Peyer's patch (tissue), 4 donors: ENCODE measurements at regions not wholly inside any gene's neighbourhood (a gene's known extent, or its start where the extent isn't known, plus 50 kb on each side); places are given as distances from the start of the nearest gene placed in this dataset.

ENCODE experiments used
- DNase-seq, 3 donors: peaks; one replicate each; pipeline ENCODE4 v3.0.0-alpha.2; 2017 to 2019
- H3K27ac ChIP-seq, 4 donors: fragments of 200-600 bp; sonication (generic); one replicate each; pipeline ENCODE4 v1.5.1; 2016 to 2019
- H3K27me3 ChIP-seq, 2 donors: fragments of 200-600 bp; sonication (generic); one replicate each; pipeline ENCODE4 v1.5.1; 2019
- H3K36me3 ChIP-seq, 3 donors: fragments of 200-600 bp; sonication (generic); one replicate each; pipeline ENCODE4 v1.5.1; 2016 to 2019
- H3K4me1 ChIP-seq, 4 donors: fragments of 200-600 bp; sonication (generic); one replicate each; pipeline ENCODE4 v1.5.1; 2016 to 2019
- H3K4me3 ChIP-seq, 4 donors: fragments of 200-600 bp; sonication (generic); 1 replicate in 3 of 4; 2 replicates in 1 of 4; pipeline ENCODE4 v1.5.1; 2016 to 2019; ENCODE audit warnings: mild to moderate bottlenecking in 1 of 4
- H3K9me3 ChIP-seq, 4 donors: fragments of 200-600 bp; sonication (generic); one replicate each; pipeline ENCODE4 v1.5.1; 2016 to 2019; ENCODE audit warnings: mild to moderate bottlenecking in 1 of 4
- POLR2A ChIP-seq, 2 donors: fragments of 450-650 bp; IDR thresholded peaks; one replicate each; pipeline ENCODE4 v1.5.1; 2017; ENCODE audit warnings: antibody characterized with exemption in 2 of 2, mild to moderate bottlenecking in 2 of 2, moderate library complexity in 2 of 2
- TF ChIP-seq, protein P1 (sequence below), 6 experiments: fragments of 450-650 bp in 4 of 6; fragments of 200-600 bp in 2 of 6; sonication (generic) in 1 of 6; IDR thresholded peaks; one replicate each; pipeline ENCODE4 v1.5.1; 2017 to 2019; ENCODE audit warnings: antibody characterized with exemption in 6 of 6, mild to moderate bottlenecking in 3 of 6, moderate library complexity in 1 of 6

DNA sequence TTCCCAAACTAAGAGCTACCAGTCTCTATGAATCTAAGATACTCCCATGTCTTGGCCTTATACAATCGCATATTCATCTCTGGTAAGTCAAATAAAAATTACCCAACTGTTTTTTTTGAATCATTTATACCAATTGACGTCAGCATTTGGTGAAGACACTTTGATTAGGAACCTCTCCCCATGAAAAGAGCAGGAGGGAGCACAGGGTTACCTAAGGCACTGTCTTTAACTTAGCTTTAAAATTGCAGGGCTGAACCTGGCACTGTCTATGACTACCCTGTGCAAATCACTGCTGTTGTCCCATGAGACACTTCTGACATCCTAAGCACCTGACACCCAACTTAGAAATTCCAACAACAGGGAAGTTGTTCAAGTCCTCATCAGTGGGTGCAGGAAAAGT, 586.4 kb downstream of the MAT2B start:
- Histone ChIP-seq H3K4me3 (no peak overlapping the region), H3K27ac (no peak overlapping the region), H3K4me1 (no peaks in the 10 kb centered on the region), H3K9me3 (no peaks in the 10 kb centered on the region), H3K36me3 (no peaks in the 10 kb centered on the region), H3K27me3 (no peaks in the 10 kb centered on the region)
- DNase-seq = no peak
- TF ChIP-seq, protein P1, sequence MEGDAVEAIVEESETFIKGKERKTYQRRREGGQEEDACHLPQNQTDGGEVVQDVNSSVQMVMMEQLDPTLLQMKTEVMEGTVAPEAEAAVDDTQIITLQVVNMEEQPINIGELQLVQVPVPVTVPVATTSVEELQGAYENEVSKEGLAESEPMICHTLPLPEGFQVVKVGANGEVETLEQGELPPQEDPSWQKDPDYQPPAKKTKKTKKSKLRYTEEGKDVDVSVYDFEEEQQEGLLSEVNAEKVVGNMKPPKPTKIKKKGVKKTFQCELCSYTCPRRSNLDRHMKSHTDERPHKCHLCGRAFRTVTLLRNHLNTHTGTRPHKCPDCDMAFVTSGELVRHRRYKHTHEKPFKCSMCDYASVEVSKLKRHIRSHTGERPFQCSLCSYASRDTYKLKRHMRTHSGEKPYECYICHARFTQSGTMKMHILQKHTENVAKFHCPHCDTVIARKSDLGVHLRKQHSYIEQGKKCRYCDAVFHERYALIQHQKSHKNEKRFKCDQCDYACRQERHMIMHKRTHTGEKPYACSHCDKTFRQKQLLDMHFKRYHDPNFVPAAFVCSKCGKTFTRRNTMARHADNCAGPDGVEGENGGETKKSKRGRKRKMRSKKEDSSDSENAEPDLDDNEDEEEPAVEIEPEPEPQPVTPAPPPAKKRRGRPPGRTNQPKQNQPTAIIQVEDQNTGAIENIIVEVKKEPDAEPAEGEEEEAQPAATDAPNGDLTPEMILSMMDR (IDR thresholded peaks at IDR 0.05) = no peak
- no peak for TF ChIP-seq POLR2A (IDR thresholded peaks at IDR 0.05)

DNA sequence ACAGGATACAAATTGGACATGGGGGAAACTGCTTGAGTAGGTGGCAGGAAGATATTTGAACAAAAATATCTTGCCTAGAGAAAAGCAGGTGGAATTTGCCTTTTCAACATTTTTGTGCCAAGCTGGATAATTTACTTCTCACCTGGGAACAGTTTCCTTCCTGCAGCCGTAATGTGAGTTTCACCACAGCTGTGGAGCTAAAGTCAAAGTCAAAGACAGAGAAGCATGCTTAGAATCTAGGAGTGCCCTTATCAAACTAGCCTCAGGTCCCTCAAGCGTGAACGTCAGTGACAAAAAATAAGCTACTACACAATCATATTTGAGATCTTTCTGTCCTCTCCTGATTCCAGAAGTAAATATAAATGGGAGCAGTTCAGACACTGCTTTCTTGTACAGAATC, 588.9 kb downstream of the MAT2B start:
- no peak overlapping the region for H3K27ac ChIP-seq
- no peak for DNase-seq
- H3K9me3 ChIP-seq = no peaks in the 10 kb centered on the region
- no peaks in the 10 kb centered on the region for H3K4me1 ChIP-seq
- no peaks in the 10 kb centered on the region for H3K27me3 ChIP-seq
- H3K4me3 ChIP-seq = no peak overlapping the region
- no peaks in the 10 kb centered on the region for H3K36me3 ChIP-seq
- TF ChIP-seq POLR2A (IDR thresholded peaks at IDR 0.05) = no peak
- TF ChIP-seq, protein P1 (IDR thresholded peaks at IDR 0.05) = no peak

GRCh38 chr5:164097749-164098148, 592.3 kb downstream of the MAT2B start:
- DNase-seq = no peak

DNA sequence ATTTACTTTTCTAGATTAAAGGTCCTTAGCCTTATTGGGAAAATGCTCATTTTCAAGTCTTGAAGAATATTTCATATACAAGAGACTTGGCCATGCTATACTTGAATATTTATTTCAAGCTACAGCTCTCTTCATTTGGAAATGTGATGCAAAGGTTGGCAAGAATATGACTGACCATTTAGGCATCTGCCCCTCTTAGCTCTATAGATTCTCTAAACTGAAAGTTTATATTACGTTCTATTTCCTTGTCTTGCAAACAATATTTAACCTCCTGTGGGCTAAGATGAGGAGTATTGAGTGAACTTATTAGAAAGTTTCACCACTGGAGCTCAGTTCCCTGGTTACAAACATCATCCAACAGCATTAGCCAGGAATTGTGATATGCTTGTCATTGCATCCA, 593.1 kb downstream of the MAT2B start:
- no peak for TF ChIP-seq POLR2A (IDR thresholded peaks at IDR 0.05)
- TF ChIP-seq, protein P1 (IDR thresholded peaks at IDR 0.05) = no peak
- Histone ChIP-seq H3K4me1 (no peaks in the 10 kb centered on the region), H3K27me3 (no peaks in the 10 kb centered on the region), H3K27ac (no peak overlapping the region), H3K4me3 (no peak overlapping the region), H3K36me3 (no peaks in the 10 kb centered on the region), H3K9me3 (no peaks in the 10 kb centered on the region)
- DNase-seq = no peak

More at GRCh38 chr5:164097749-164098148, 592.3 kb downstream of the MAT2B start:
- Histone ChIP-seq H3K9me3 (no peaks in the 10 kb centered on the region), H3K27ac (no peak overlapping the region), H3K27me3 (no peaks in the 10 kb centered on the region), H3K4me3 (no peak overlapping the region), H3K4me1 (no peaks in the 10 kb centered on the region), H3K36me3 (no peaks in the 10 kb centered on the region)
- TF ChIP-seq, protein P1 (IDR thresholded peaks at IDR 0.05) = no peak
- TF ChIP-seq POLR2A (IDR thresholded peaks at IDR 0.05) = no peak

GRCh38 chr5:164098979-164099378, 593.6 kb downstream of the MAT2B start:
- Histone ChIP-seq H3K27me3 (no peaks in the 10 kb centered on the region), H3K4me1 (no peaks in the 10 kb centered on the region), H3K4me3 (no peak overlapping the region), H3K9me3 (no peaks in the 10 kb centered on the region), H3K36me3 (no peaks in the 10 kb centered on the region), H3K27ac (no peak overlapping the region)
- no peak for TF ChIP-seq POLR2A (IDR thresholded peaks at IDR 0.05)
- TF ChIP-seq, protein P1 (IDR thresholded peaks at IDR 0.05) = no peak
- DNase-seq = no peak

DNA sequence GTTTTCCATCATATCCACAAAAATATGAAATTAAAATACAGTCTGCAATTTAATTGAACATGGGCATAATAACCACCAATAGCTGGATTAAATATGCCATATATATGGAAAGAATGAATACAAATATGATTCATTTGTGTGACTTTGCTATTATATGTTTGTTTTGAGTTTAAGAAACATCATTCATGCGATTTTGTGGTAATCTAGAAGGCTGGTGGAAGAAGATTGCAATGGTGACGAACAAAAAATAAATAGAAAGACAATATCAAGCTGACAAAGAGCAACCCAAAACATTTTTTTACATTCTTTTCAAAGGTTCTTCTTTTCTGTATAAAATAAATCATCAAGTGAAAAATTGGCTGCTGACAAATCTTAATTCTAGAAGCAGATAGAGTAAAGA, 610.0 kb downstream of the MAT2B start:
- Histone ChIP-seq H3K4me1 (no peaks in the 10 kb centered on the region), H3K9me3 (no peaks in the 10 kb centered on the region), H3K27me3 (no peaks in the 10 kb centered on the region), H3K27ac (no peak overlapping the region), H3K4me3 (no peak overlapping the region), H3K36me3 (no peaks in the 10 kb centered on the region)
- DNase-seq = no peak
- TF ChIP-seq, protein P1 (IDR thresholded peaks at IDR 0.05) = no peak
- TF ChIP-seq POLR2A (IDR thresholded peaks at IDR 0.05) = no peak
